ENCODE measurements at regions not wholly inside any gene's neighbourhood (a gene's known extent, or its start where the extent isn't known, plus 50 kb on each side); places are given as distances from the start of the nearest gene placed in this dataset.

GRCh38 chr3:181289306-181289705 is 299.8 kb upstream of the DNAJC19 start:
- no peak for DNase-seq (ENCODE audit: low spot score)
- TF ChIP-seq CTCF (IDR thresholded peaks at IDR 0.05) = no peak
- no peak for ATAC-seq (ENCODE audit: low FRiP score)

GRCh38 chr3:181288145-181288544 is 298.6 kb upstream of the DNAJC19 start:
- no peak for TF ChIP-seq CTCF (IDR thresholded peaks at IDR 0.05)
- DNase-seq (ENCODE audit: low spot score) = no peak
- ATAC-seq (ENCODE audit: low FRiP score) = no peak

DNA sequence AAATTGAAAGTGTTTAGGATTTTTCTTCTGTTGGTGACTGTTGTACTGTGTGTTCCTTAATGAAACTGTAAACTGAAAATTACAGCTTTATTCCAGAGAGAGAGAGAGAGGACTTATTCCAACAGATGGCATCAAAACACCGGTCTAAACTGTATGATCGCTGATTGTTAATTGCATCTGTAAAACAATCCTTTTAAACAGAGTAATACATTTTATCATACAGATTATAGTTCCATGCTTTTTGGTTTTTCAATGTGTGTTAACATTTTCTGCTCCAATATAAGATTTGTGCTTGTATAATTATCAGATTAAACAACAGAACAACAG is 289.7 kb upstream of the DNAJC19 start:
- ATAC-seq (ENCODE audit: low FRiP score) (no peak), DNase-seq (ENCODE audit: low spot score) (no peak)
- TF ChIP-seq CTCF (IDR thresholded peaks at IDR 0.05) = no peak

DNA sequence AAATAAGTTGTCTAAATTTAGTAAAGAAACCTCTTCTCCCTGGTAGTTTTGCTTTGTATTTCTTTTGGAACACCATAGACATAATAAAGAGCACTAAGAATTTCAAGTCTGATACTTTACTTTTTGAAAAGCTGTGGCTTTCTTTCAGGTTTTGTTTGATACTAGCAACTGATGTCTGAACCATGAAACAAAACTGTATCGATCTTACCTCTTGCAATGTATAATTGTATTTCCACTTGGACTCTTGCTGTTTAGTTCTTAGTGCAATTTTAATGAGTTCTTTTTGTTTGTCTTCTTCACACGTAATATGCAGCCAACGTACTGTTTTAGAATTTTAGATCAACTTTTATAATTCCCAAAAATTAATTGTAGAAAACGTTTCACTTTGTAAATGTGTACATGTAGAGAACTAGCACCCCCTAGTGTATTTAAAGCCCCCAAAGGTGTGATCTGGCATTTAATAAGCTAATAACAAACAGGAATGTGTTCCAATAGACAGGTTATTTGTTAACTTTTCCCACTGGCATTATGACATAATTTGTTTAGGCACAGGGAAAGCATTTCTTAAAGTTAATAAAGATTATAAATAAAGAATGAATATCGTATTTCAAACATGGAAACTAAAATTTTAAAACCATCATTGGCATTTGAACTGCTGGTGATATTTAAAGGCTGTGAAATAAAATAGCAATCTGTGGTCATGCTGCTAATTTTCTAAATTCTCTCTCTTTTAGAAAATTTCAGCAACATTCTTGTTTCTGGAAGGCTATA is 289.1 kb upstream of the DNAJC19 start:
- no peak for TF ChIP-seq CTCF (IDR thresholded peaks at IDR 0.05)
- DNase-seq (ENCODE audit: low spot score) (no peak), ATAC-seq (ENCODE audit: low FRiP score) (no peak)

GRCh38 chr3:181276358-181276896 is 286.9 kb upstream of the DNAJC19 start:
- TF ChIP-seq CTCF (IDR thresholded peaks at IDR 0.05) = no peak
- no peak for DNase-seq (ENCODE audit: low spot score)
- ATAC-seq (ENCODE audit: low FRiP score) = no peak

DNA sequence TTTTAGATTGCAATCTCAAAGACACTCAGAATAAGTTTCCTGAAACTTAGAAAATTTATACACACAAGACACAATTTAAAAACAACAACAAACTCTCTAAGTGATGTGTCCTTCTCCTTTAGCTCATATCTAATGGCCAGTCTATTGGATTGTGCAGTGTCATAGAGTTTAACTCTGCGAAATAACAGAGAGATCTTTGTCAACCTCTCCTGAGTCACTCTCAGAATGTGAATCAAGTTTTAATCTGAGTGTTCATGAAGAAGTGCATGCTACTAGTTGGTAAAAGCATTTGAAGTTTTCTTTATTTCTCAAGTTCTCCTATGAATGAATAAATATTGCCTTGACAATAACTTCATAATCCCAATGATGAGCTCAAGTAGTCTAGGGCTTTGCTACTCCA is 284.5 kb upstream of the DNAJC19 start:
- DNase-seq (ENCODE audit: low spot score) (no peak), ATAC-seq (ENCODE audit: low FRiP score) (no peak)

More for the DNA sequence above, 284.5 kb upstream of the DNAJC19 start:
- no peak for TF ChIP-seq CTCF (IDR thresholded peaks at IDR 0.05)
